ENCODE measurements at regions not wholly inside any gene's neighbourhood (a gene's known extent, or its start where the extent isn't known, plus 50 kb on each side); places are given as distances from the start of the nearest gene placed in this dataset.

- Histone ChIP-seq H3K4me2 (ENCODE audit: low read depth, low read length) (no peak overlapping the region), H3K27me3 (replicated peaks; ENCODE audit: insufficient read depth, low read length) (no peaks in the 10 kb centered on the region), H3K9ac (ENCODE audit: low read length) (no peak overlapping the region), H3F3A (ENCODE audit: insufficient read depth, low read length) (no peaks in the 10 kb centered on the region), H3K4me3 (ENCODE audit: low read length) (no peak overlapping the region), H3K79me2 (ENCODE audit: low read length) (no peaks in the 10 kb centered on the region), H3K36me3 (replicated peaks; ENCODE audit: insufficient read depth, low read length) (no peaks in the 10 kb centered on the region), H3K4me1 (ENCODE audit: low read length) (no peaks in the 10 kb centered on the region), H4K20me1 (ENCODE audit: insufficient read depth, low read length) (no peaks in the 10 kb centered on the region), H3K9me2 (replicated peaks; ENCODE audit: insufficient read depth, low read length) (no peaks in the 10 kb centered on the region), H3K27ac (ENCODE audit: low read length) (no peak overlapping the region), H3K9me3 (replicated peaks; ENCODE audit: insufficient read depth, low read length) (no peaks in the 10 kb centered on the region), H2AFZ (ENCODE audit: low read length) (no peak overlapping the region)
- DNase-seq, result no peak
- TF ChIP-seq EZH2phosphoT487 (IDR thresholded peaks at IDR 0.05; ENCODE audit: low read length) (no peak), EZH2 (optimal IDR thresholded peaks at IDR 0.05; ENCODE audit: low read depth, low read length) (no peak)
- TF ChIP-seq, protein P1, sequence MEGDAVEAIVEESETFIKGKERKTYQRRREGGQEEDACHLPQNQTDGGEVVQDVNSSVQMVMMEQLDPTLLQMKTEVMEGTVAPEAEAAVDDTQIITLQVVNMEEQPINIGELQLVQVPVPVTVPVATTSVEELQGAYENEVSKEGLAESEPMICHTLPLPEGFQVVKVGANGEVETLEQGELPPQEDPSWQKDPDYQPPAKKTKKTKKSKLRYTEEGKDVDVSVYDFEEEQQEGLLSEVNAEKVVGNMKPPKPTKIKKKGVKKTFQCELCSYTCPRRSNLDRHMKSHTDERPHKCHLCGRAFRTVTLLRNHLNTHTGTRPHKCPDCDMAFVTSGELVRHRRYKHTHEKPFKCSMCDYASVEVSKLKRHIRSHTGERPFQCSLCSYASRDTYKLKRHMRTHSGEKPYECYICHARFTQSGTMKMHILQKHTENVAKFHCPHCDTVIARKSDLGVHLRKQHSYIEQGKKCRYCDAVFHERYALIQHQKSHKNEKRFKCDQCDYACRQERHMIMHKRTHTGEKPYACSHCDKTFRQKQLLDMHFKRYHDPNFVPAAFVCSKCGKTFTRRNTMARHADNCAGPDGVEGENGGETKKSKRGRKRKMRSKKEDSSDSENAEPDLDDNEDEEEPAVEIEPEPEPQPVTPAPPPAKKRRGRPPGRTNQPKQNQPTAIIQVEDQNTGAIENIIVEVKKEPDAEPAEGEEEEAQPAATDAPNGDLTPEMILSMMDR (IDR thresholded peaks at IDR 0.05; ENCODE audit: low read length), result no peak
Measured at GRCh38 chr4:126559961-126560360, 1072.8 kb upstream of the INTU start.

DNA sequence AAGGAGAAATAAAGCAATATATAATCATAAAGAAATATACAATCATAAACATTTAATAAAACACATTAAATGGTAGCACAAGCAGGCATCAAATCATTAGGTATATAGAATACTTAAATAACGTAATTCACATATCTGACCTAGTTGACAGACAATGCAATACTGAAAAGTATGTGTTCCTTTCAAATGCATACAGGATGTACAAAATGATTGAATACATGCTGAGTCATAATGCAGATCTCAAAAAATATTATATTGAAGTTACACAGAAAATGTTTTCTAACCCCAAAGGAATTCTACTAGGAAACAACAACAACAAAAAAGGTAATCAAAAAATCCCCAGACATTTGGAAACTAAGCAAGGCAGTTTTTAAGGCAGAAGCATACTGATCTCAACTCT, 1072.0 kb upstream of the INTU start:
- no peak overlapping the region for H3K9ac ChIP-seq (ENCODE audit: low read length)
- no peaks in the 10 kb centered on the region for H3F3A ChIP-seq (ENCODE audit: insufficient read depth, low read length)
- H3K27me3 ChIP-seq (replicated peaks; ENCODE audit: insufficient read depth, low read length), result no peaks in the 10 kb centered on the region
- H4K20me1 ChIP-seq (ENCODE audit: insufficient read depth, low read length), result no peaks in the 10 kb centered on the region
- TF ChIP-seq EZH2phosphoT487 (IDR thresholded peaks at IDR 0.05; ENCODE audit: low read length) (no peak), EZH2 (optimal IDR thresholded peaks at IDR 0.05; ENCODE audit: low read depth, low read length) (no peak)
- TF ChIP-seq, protein P1 (IDR thresholded peaks at IDR 0.05; ENCODE audit: low read length), result no peak
- H3K9me3 ChIP-seq (replicated peaks; ENCODE audit: insufficient read depth, low read length), result no peaks in the 10 kb centered on the region
- H3K9me2 ChIP-seq (replicated peaks; ENCODE audit: insufficient read depth, low read length), result no peaks in the 10 kb centered on the region
- no peak overlapping the region for H3K4me3 ChIP-seq (ENCODE audit: low read length)
- no peak overlapping the region for H3K27ac ChIP-seq (ENCODE audit: low read length)
- no peak for DNase-seq
- H3K4me1 ChIP-seq (ENCODE audit: low read length), result no peaks in the 10 kb centered on the region
- H2AFZ ChIP-seq (ENCODE audit: low read length), result no peak overlapping the region
- no peak overlapping the region for H3K4me2 ChIP-seq (ENCODE audit: low read depth, low read length)
- no peaks in the 10 kb centered on the region for H3K36me3 ChIP-seq (replicated peaks; ENCODE audit: insufficient read depth, low read length)
- H3K79me2 ChIP-seq (ENCODE audit: low read length), result no peaks in the 10 kb centered on the region

DNA sequence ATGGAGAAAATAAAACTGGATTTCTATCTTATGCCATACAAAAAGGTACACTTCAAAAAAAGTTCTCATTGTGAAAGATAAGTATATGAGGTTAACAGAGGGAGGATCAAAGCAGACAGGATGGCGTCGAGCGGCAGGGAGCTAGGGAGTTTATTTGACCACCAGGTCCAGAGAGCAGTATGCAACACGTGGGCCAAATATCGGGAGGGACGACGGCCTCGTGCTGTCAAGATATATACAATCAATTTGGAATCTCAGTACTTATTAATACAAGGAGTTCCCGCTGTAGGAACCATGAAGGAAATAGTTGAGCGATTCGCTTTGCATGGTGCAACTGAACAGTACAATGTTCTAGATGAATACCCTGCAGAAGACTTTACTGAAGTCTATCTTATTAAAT, 1069.4 kb upstream of the INTU start:
- Histone ChIP-seq H3K4me3 (ENCODE audit: low read length) (no peak overlapping the region), H2AFZ (ENCODE audit: low read length) (no peak overlapping the region), H3F3A (ENCODE audit: insufficient read depth, low read length) (no peaks in the 10 kb centered on the region), H3K27ac (ENCODE audit: low read length) (no peak overlapping the region), H3K9ac (ENCODE audit: low read length) (no peak overlapping the region), H3K9me3 (replicated peaks; ENCODE audit: insufficient read depth, low read length) (no peaks in the 10 kb centered on the region), H4K20me1 (ENCODE audit: insufficient read depth, low read length) (no peaks in the 10 kb centered on the region), H3K27me3 (replicated peaks; ENCODE audit: insufficient read depth, low read length) (no peaks in the 10 kb centered on the region), H3K4me1 (ENCODE audit: low read length) (no peaks in the 10 kb centered on the region), H3K9me2 (replicated peaks; ENCODE audit: insufficient read depth, low read length) (no peaks in the 10 kb centered on the region), H3K36me3 (replicated peaks; ENCODE audit: insufficient read depth, low read length) (no peaks in the 10 kb centered on the region), H3K4me2 (ENCODE audit: low read depth, low read length) (no peak overlapping the region), H3K79me2 (ENCODE audit: low read length) (no peaks in the 10 kb centered on the region)
- DNase-seq, result no peak
- TF ChIP-seq EZH2phosphoT487 (IDR thresholded peaks at IDR 0.05; ENCODE audit: low read length), result no peak
- no peak for TF ChIP-seq EZH2 (optimal IDR thresholded peaks at IDR 0.05; ENCODE audit: low read depth, low read length)
- TF ChIP-seq, protein P1 (IDR thresholded peaks at IDR 0.05; ENCODE audit: low read length), result no peak
